Testis (tissue), 2 donors: ENCODE measurements at regions not wholly inside any gene's neighbourhood (a gene's known extent, or its start where the extent isn't known, plus 50 kb on each side); places are given as distances from the start of the nearest gene placed in this dataset.

Experiments used
- CTCF ChIP-seq, 3 experiments: fragments of 450-650 bp in 2 of 3; fragments of 200-600 bp in 1 of 3; sonication (generic) in 1 of 3; IDR thresholded peaks; one replicate each; pipeline ENCODE4 v1.5.1; 2016 to 2019; ENCODE audit warnings: antibody characterized with exemption in 3 of 3, mild to moderate bottlenecking in 2 of 3, moderate library complexity in 1 of 3
- POLR2A ChIP-seq: fragments of 450-650 bp; IDR thresholded peaks from one replicate; pipeline ENCODE4 v1.6.1; 2017; ENCODE audit warnings: antibody characterized with exemption, mild to moderate bottlenecking, moderate library complexity

- TF ChIP-seq CTCF (IDR thresholded peaks at IDR 0.05), result no peak
- no peak for TF ChIP-seq POLR2A
These were observed 206.8 kb upstream of the NTM start for GRCh38 chr11:131163613-131164012.
